CD4-positive, alpha-beta T cell (primary cell): ENCODE measurements at regions not wholly inside any gene's neighbourhood (a gene's known extent, or its start where the extent isn't known, plus 50 kb on each side); places are given as distances from the start of the nearest gene placed in this dataset.

ENCODE experiments used
- ATAC-seq: fragments of 200-7000 bp; cut with Tn5 transposase; one replicate; pipeline ENCODE4 v1.10.0; 2022; ENCODE audit warnings: mild to moderate bottlenecking; ENCODE audit not compliant: poor library complexity
- CTCF ChIA-PET: fragments of 350-600 bp; sonication (Branson Sonifier 250); formaldehyde crosslinking; loops from one replicate; lab custom pipeline; 2021; ENCODE audit warnings: antibody characterized with exemption, inconsistent platforms; lab: Charles Lee
- POLR2A ChIA-PET: fragments of 350-600 bp; sonication (Branson Sonifier 250); formaldehyde crosslinking; loops from one replicate; lab custom pipeline; 2021; ENCODE audit warnings: antibody characterized with exemption, inconsistent platforms; lab: Charles Lee
- DNase-seq, 14 experiments: peaks; one replicate each; pipeline ENCODE4 v3.0.0-alpha.2; 2013 to 2020; ENCODE audit warnings: mixed read lengths in 2 of 14
- H3K27ac ChIP-seq, 2 donors: one replicate each; pipeline versions ENCODE4 v1.5.1 to v1.7.0; 2013; ENCODE audit warnings: low read length in 2 of 2, low read depth in 1 of 2, mild to moderate bottlenecking in 1 of 2
- H3K27me3 ChIP-seq, 2 experiments: 1 replicate in 1 of 2; 2 replicates in 1 of 2; pipeline versions ENCODE4 v1.6.1 to v1.7.0; 2013; ENCODE audit warnings: low read length in 2 of 2, control low read depth in 1 of 2, mild to moderate bottlenecking in 1 of 2, moderate library complexity in 1 of 2; ENCODE audit not compliant: insufficient read depth in 2 of 2, control insufficient read depth in 1 of 2
- H3K36me3 ChIP-seq: one replicate; pipeline ENCODE4 v1.6.1; 2013; ENCODE audit warnings: low read length, control low read depth; ENCODE audit not compliant: insufficient read depth
- H3K4me1 ChIP-seq: one replicate; pipeline ENCODE4 v1.6.1; 2013; ENCODE audit warnings: low read length, control low read depth; ENCODE audit not compliant: insufficient read depth
- H3K4me3 ChIP-seq: one replicate; pipeline ENCODE4 v1.5.1; 2013; ENCODE audit warnings: mild to moderate bottlenecking, low read length, moderate library complexity
- H3K9me3 ChIP-seq, 2 experiments: 1 replicate in 1 of 2; 2 replicates in 1 of 2; pipeline versions ENCODE4 v1.6.1 to v1.7.0; 2013; ENCODE audit warnings: low read length in 2 of 2, mild to moderate bottlenecking in 2 of 2, control low read depth in 1 of 2, moderate library complexity in 1 of 2; ENCODE audit not compliant: control insufficient read depth in 1 of 2, insufficient read depth in 1 of 2
- H3K27ac Mint-ChIP-seq: one replicate; pipeline ENCODE4 v1.8.0; 2020; ENCODE audit warnings: mixed read lengths
- H3K27me3 Mint-ChIP-seq: one replicate; pipeline ENCODE4 v1.8.0; 2021; ENCODE audit warnings: mixed read lengths
- H3K36me3 Mint-ChIP-seq: one replicate; pipeline ENCODE4 v1.8.0; 2021; ENCODE audit warnings: low read depth, mixed read lengths
- H3K4me1 Mint-ChIP-seq: one replicate; pipeline ENCODE4 v1.8.0; 2021; ENCODE audit warnings: low read depth, mixed read lengths
- H3K4me3 Mint-ChIP-seq: one replicate; pipeline ENCODE4 v1.8.0; 2020; ENCODE audit warnings: mild to moderate bottlenecking, mixed read lengths
- H3K9me3 Mint-ChIP-seq: one replicate; pipeline ENCODE4 v1.8.0; 2020; ENCODE audit warnings: mixed read lengths
- CTCF ChIP-seq: fragments of 200-600 bp; IDR thresholded peaks from one replicate; pipeline ENCODE4 v1.8.0; 2022; ENCODE audit warnings: antibody characterized with exemption, mild to moderate bottlenecking
- intact Hi-C, 2 experiments: fragments of 100-400 bp; cut with DNase I in 1 of 2; cut with micrococcal nuclease in 1 of 2; formaldehyde crosslinking; loops; one replicate each; pipeline versions ENCODE4 v1.15.1 to v1.9.0; 2023 to 2025; cut with DNase I, micrococcal nuclease

GRCh38 chr1:243923292-243924171, 73.5 kb upstream of the AKT3 start:
- intact Hi-C loops = no loop called here
- Mint-ChIP-seq H3K27me3 (peaks cover 44% of the 10 kb centered on the region), H3K4me3 (no peak overlapping the region), H3K9me3 (no peaks in the 10 kb centered on the region), H3K27ac (no peak overlapping the region), H3K4me1 (no peaks in the 10 kb centered on the region), H3K36me3 (no peaks in the 10 kb centered on the region)
- ChIA-PET CTCF (no interaction called here), POLR2A (interaction anchor here (0.6 kb wide), 1 partner anchor 431 kb away, joined by 3 read pairs; no protein-coding TSS in a partner anchor)
- no peaks in the 10 kb centered on the region for H3K4me1 ChIP-seq
- DNase-seq (no peak), ATAC-seq (no peak)
- no peak for TF ChIP-seq CTCF
- no peak overlapping the region for H3K27ac ChIP-seq
- H3K9me3 ChIP-seq = no peaks in the 10 kb centered on the region
- H3K27me3 ChIP-seq = peaks cover 8 to 13% of the 10 kb centered on the region in 2 experiments
- no peaks in the 10 kb centered on the region for H3K36me3 ChIP-seq
- no peak overlapping the region for H3K4me3 ChIP-seq

GRCh38 chr1:243921111-243921510, 71.1 kb upstream of the AKT3 start:
- intact Hi-C loops = no loop called here
- Mint-ChIP-seq H3K36me3 (no peaks in the 10 kb centered on the region), H3K9me3 (no peaks in the 10 kb centered on the region), H3K4me1 (peaks cover 15% of the 10 kb centered on the region), H3K27me3 (peaks cover 65% of the 10 kb centered on the region), H3K27ac (no peak overlapping the region), H3K4me3 (no peak overlapping the region)
- ChIA-PET CTCF (no interaction called here), POLR2A (no interaction called here)
- Histone ChIP-seq H3K9me3 (no peaks in the 10 kb centered on the region), H3K27ac (no peak overlapping the region), H3K4me1 (peaks cover 19% of the 10 kb centered on the region), H3K27me3 (peaks cover 30 to 33% of the 10 kb centered on the region in 2 experiments), H3K36me3 (no peaks in the 10 kb centered on the region), H3K4me3 (no peak overlapping the region)
- ATAC-seq (no peak), DNase-seq (no peak)
- no peak for TF ChIP-seq CTCF

GRCh38 chr1:243917863-243918565, 68.0 kb upstream of the AKT3 start:
- H3K9me3 Mint-ChIP-seq = no peaks in the 10 kb centered on the region
- TF ChIP-seq CTCF = no peak
- peaks cover 19% of the 10 kb centered on the region for H3K4me1 ChIP-seq
- H3K9me3 ChIP-seq = no peaks in the 10 kb centered on the region
- no peak overlapping the region for H3K27ac ChIP-seq
- POLR2A ChIA-PET = interaction anchor here (0.7 to 1.2 kb wide), 2 partner anchors 18 to 538 kb away, joined by 3 read pairs; no protein-coding TSS in a partner anchor
- H3K36me3 ChIP-seq = no peaks in the 10 kb centered on the region
- intact Hi-C loops = no loop called here
- peaks cover 79% of the 10 kb centered on the region for H3K27me3 Mint-ChIP-seq
- CTCF ChIA-PET = no interaction called here
- no peak for ATAC-seq
- DNase-seq = peak in 3 of 14 experiments; percentile 11 to 15 (median 11)
- H3K36me3 Mint-ChIP-seq = no peaks in the 10 kb centered on the region
- H3K27me3 ChIP-seq = peaks cover 30 to 33% of the 10 kb centered on the region in 2 experiments
- peaks cover 15% of the 10 kb centered on the region for H3K4me1 Mint-ChIP-seq
- peak overlapping the region; percentile 55 for H3K4me3 ChIP-seq
- H3K27ac Mint-ChIP-seq = no peak overlapping the region
- H3K4me3 Mint-ChIP-seq = peak overlapping the region; percentile 87
